ENCODE measurements at regions not wholly inside any gene's neighbourhood (a gene's known extent, or its start where the extent isn't known, plus 50 kb on each side); places are given as distances from the start of the nearest gene placed in this dataset.

DNA sequence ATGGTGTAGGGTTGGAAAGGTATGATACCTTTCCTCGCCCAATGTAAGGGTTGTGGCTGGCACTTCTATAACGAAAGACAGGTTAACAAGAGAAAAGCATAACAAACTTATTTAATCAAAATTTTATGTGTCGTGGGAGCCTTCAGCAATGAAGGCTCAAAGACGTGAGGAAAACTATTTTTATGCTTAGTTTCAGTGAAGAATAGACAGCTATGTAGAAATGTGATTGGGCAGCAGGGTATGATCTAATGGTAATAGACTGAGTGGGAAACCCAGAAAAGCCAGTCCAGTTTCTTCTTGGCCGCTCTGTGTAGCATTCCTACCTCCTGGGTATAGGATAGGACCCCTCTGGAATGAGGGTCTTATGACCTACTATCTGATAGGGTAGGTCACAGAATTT lies 464.7 kb downstream of the ADGRL2 start:
- no peak overlapping the region for H4K8ac ChIP-seq (ENCODE audit: low read depth in 2 of 2, low read length in 2 of 2)
- POLR2A ChIA-PET (ENCODE audit: unreplicated experiment) = no interaction called here
- no peaks in the 10 kb centered on the region for H4K20me1 ChIP-seq (ENCODE audit: insufficient read depth, low read length)
- H3K18ac ChIP-seq (ENCODE audit: low read depth, low read length) = no peak overlapping the region
- intact Hi-C loops (cut with micrococcal nuclease) (no loop called here), dilution Hi-C loops (cut with HindIII; ENCODE audit: low sequenced_read_pairs, unreplicated experiment) (no loop called here), in situ Hi-C loops (cut with MboI; ENCODE audit: low sequenced_read_pairs) (no loop called here)
- no peak overlapping the region for H3K56ac ChIP-seq (ENCODE audit: extremely low read depth, insufficient read depth, low read length)
- no peaks in the 10 kb centered on the region for H3K27me3 ChIP-seq (ENCODE audit: control insufficient read depth, insufficient read depth, low read length)
- no peaks in the 10 kb centered on the region for H3K9me1 ChIP-seq (ENCODE audit: insufficient read depth, low read length)
- no peak overlapping the region for H2AK9ac ChIP-seq (replicated peaks; ENCODE audit: low read depth, low read length, poor library complexity)
- H4K5ac ChIP-seq (ENCODE audit: low read depth, low read length) = no peak overlapping the region
- H2AK5ac ChIP-seq (ENCODE audit: low read depth, low read length) = no peak overlapping the region
- H3K36me3 ChIP-seq (ENCODE audit: control insufficient read depth, insufficient read depth, low read length) = no peaks in the 10 kb centered on the region
- no peak overlapping the region for H3K4me3 ChIP-seq (ENCODE audit: insufficient read depth, low read depth, low read length)
- H3K4me2 ChIP-seq (ENCODE audit: low read depth, low read length) = no peak overlapping the region
- no peak overlapping the region for H2BK20ac ChIP-seq (ENCODE audit: low read depth, low read length)
- H3K79me1 ChIP-seq (ENCODE audit: low read depth in 1 of 2, low read length in 2 of 2) = no peaks in the 10 kb centered on the region
- no peak overlapping the region for H2BK120ac ChIP-seq (ENCODE audit: low read depth, low read length)
- H3K9me3 ChIP-seq (ENCODE audit: control insufficient read depth, insufficient read depth, low read length) = peaks cover 5% of the 10 kb centered on the region; the same call in 1 of the 2 replicates
- no peak overlapping the region for H2AFZ ChIP-seq (replicated peaks; ENCODE audit: low read length, poor library complexity)
- H3K4me1 ChIP-seq (ENCODE audit: control insufficient read depth, insufficient read depth, low read length) = no peaks in the 10 kb centered on the region
- CTCF ChIA-PET = no interaction called here
- no TSS peak for BruUV-seq (replicated peaks)
- no peak overlapping the region for H2BK15ac ChIP-seq (ENCODE audit: low read depth, low read length)
- H4K91ac ChIP-seq (ENCODE audit: insufficient read depth, low read depth, low read length) = no peak overlapping the region
- no peak overlapping the region for H2BK5ac ChIP-seq (ENCODE audit: low read depth, low read length, poor library complexity, severe bottlenecking)
- ATAC-seq (ENCODE audit: low read depth) = no peak
- WGBS, 2 experiments (ENCODE audit: extremely low coverage in 2 of 2, insufficient read length in 1 of 2) = no CpG with 5 or more reads among the region's 5 CpGs
- H3K27ac ChIP-seq (ENCODE audit: insufficient read depth, low read length) = no peak overlapping the region
- DNase-seq = no peak
- H3K23ac ChIP-seq (ENCODE audit: low read depth, low read length) = no peak overlapping the region
- no peak overlapping the region for H3K4ac ChIP-seq (ENCODE audit: low read depth, low read length)
- H3K14ac ChIP-seq (replicated peaks; ENCODE audit: low read depth, low read length) = no peak overlapping the region
- H3K9ac ChIP-seq (ENCODE audit: low read depth, low read length) = no peak overlapping the region
- TF ChIP-seq FOS (IDR thresholded peaks at IDR 0.05; ENCODE audit: low read depth, low read length) = no peak
